Epithelial cell of proximal tubule (primary cell): ENCODE measurements at regions not wholly inside any gene's neighbourhood (a gene's known extent, or its start where the extent isn't known, plus 50 kb on each side); places are given as distances from the start of the nearest gene placed in this dataset.

Experiments
- DNase-seq: peaks from one replicate; pipeline ENCODE4 v3.0.0-alpha.2; 2011; ENCODE audit warnings: low read depth
- H3K4me3 ChIP-seq: 2 replicates; pipeline ENCODE4 v1.5.1; 2011; ENCODE audit warnings: low read depth, mild to moderate bottlenecking, low read length
- TF ChIP-seq, protein P1 (sequence below): conservative IDR thresholded peaks from 2 replicates; pipeline ENCODE4 v1.5.1; 2012; ENCODE audit warnings: low read depth, mild to moderate bottlenecking, low read length

DNA sequence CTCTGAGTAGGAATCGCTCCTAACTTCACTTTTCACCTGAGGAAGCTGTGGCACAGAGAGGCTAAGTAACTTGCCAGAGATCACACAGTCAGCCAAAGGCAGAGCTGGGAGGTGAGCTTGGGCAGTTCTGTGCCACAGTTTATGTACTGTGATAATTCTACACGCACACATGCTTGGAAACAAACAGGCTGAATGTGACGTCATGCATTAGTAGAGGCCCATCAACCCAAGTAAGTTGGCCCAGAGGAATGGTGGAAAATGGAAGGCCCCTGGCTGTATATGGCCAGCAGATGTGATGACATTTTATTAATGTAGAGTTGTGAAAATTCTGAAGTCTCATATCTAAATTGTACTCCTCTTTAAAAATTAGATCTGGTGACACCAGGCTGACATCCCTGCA is 394.0 kb downstream of the MIAT start:
- TF ChIP-seq, protein P1, sequence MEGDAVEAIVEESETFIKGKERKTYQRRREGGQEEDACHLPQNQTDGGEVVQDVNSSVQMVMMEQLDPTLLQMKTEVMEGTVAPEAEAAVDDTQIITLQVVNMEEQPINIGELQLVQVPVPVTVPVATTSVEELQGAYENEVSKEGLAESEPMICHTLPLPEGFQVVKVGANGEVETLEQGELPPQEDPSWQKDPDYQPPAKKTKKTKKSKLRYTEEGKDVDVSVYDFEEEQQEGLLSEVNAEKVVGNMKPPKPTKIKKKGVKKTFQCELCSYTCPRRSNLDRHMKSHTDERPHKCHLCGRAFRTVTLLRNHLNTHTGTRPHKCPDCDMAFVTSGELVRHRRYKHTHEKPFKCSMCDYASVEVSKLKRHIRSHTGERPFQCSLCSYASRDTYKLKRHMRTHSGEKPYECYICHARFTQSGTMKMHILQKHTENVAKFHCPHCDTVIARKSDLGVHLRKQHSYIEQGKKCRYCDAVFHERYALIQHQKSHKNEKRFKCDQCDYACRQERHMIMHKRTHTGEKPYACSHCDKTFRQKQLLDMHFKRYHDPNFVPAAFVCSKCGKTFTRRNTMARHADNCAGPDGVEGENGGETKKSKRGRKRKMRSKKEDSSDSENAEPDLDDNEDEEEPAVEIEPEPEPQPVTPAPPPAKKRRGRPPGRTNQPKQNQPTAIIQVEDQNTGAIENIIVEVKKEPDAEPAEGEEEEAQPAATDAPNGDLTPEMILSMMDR = no peak
- H3K4me3 ChIP-seq = no peak overlapping the region

DNA sequence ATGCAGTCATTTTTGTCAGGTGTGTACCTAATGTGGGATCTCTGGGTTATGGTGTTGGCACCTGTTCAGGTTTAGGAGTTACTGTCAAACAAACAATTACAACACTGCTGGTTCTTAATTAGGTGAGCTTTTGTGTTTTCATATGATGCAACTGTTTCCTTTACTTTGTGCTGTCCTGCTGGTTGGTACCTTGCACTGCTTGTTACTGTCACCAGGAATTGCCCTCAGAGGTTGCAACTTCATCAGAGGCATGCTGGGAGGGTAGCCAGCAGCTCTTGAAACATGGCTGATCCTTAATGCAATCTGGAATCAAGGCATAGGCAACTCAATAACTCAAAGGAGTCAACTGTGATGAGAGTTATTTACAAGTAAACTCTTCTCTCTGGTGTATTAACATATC is 400.3 kb downstream of the MIAT start:
- TF ChIP-seq, protein P1 = no peak
- no peak overlapping the region for H3K4me3 ChIP-seq
- DNase-seq = no peak

More for the DNA sequence above, 394.0 kb downstream of the MIAT start:
- DNase-seq = no peak

DNA sequence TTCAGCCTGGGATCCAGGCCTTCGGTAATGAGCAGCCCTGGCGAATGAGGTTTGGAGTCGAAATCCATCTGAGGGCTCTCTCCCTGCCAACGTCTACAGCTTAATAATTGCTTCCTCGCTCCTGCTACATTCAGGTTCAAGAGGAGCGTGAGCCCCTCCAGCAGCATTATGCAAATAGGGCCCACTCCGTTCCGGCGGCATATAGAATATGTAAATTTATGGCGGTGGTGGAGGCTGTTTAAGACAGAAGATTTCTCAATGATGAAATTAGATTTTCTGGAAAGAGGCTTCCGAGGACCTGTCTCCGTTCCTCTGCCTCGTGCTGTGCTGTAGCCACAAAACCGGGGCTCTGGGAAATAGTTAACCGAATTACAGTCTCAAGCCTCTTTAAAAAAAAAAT is 402.8 kb downstream of the MIAT start:
- H3K4me3 ChIP-seq = no peak overlapping the region
- TF ChIP-seq, protein P1 = no peak
- DNase-seq = no peak

DNA sequence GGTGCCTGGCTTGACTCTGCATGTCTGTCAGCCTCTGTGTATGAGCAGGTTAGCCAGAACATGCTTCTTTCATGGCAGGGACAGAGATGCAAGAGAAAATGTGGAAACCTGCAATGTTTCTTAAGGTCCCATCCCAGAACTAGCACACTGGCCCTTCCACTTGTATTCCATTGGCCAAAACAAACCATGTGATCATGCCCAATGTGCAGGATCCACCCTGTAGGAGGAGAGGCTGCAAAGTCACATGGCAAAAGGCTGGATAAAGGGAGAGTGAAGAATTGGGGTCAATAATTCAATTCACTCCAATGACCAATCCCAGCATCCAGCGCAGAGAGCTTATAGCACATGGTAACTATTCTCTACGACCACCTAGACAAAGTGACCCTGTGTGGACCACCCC is 405.5 kb downstream of the MIAT start:
- DNase-seq = no peak
- TF ChIP-seq, protein P1 = no peak
- no peak overlapping the region for H3K4me3 ChIP-seq

DNA sequence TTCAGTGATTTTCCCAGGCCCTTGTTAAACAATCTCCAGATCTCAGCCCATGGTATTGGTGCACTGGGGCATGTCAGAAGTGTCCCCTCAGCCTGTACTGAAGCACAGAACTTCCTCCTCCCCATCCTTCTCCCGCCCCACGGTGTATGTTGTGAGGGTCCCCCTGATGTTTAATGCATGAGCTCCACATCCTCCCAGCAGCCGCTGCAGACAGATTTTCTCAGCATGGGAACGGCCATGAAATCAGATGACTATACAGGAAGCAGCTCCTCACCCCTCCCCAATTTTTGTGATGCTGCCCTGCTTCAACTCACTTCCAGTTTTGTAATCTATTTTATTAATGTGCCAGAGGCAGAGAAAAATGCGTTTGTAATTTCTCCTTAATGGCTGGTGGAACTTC is 406.0 kb downstream of the MIAT start:
- DNase-seq = no peak
- TF ChIP-seq, protein P1 = no peak
- no peak overlapping the region for H3K4me3 ChIP-seq

DNA sequence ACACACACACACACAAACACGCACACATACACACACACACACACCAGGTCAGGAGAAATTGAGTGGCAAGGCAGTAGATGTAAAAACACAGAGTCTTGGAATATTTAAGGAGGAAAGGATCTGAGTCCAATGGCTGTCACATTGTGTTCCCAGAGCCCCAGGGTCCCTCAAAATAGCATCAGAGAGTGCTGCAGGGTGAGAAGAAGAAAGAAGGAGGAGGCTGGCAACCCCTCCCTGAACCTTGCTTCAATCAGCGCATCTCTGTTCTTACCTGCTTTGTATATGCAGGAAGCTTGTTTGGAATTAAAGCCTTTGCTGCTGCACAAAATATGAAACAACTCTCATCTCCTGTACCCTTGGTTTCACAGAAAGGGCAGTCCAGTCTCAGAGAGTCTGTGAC is 406.5 kb downstream of the MIAT start:
- H3K4me3 ChIP-seq = no peak overlapping the region
- no peak for DNase-seq
- TF ChIP-seq, protein P1 = no peak

DNA sequence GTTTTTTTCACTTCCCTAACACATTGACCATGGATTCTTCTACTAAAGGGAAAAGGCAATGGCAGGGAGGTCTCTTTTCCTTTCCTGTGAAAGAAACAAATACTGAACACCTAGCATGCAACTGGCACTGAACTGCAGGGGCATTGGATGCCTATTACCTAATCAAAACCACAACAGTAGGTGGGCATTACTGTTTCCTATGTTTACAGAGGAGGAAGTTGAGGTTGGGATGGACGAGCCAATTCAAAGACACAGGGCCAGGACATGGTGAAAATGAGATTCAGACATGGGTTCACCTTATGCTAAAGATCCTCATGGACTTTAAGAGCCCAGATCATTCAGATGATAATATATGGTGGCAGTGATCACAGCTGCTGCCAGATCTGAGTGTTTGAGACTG is 407.0 kb downstream of the MIAT start:
- TF ChIP-seq, protein P1 = no peak

More for the DNA sequence above, 407.0 kb downstream of the MIAT start:
- no peak overlapping the region for H3K4me3 ChIP-seq
- DNase-seq = no peak
